BE2C (cell line): ENCODE measurements at regions not wholly inside any gene's neighbourhood (a gene's known extent, or its start where the extent isn't known, plus 50 kb on each side); places are given as distances from the start of the nearest gene placed in this dataset.

Experiments used
- DNase-seq: peaks from one replicate; pipeline ENCODE4 v3.0.0-alpha.2; 2020
- H3K27me3 ChIP-seq: fragments of 250-450 bp; sonication (Bioruptor Pico); 2 replicates; pipeline ENCODE4 v1.5.1; 2020; ENCODE audit warnings: mild to moderate bottlenecking
- H3K36me3 ChIP-seq: fragments of 250-450 bp; sonication (Bioruptor Pico); 2 replicates; pipeline ENCODE4 v1.5.1; 2020; ENCODE audit warnings: mild to moderate bottlenecking
- H3K4me1 ChIP-seq: fragments of 250-450 bp; sonication (Bioruptor Pico); 2 replicates; pipeline ENCODE4 v1.5.1; 2020
- H3K4me3 ChIP-seq: 2 replicates; pipeline ENCODE4 v1.5.1; 2011; ENCODE audit warnings: low read depth, low read length
- H3K9me3 ChIP-seq: fragments of 250-450 bp; sonication (Bioruptor Pico); 2 replicates; pipeline ENCODE4 v1.5.1; 2020
- CTCF ChIP-seq: IDR thresholded peaks from 2 replicates; pipeline ENCODE4 v1.5.1; 2012; ENCODE audit warnings: mild to moderate bottlenecking, low read depth, low read length

- Histone ChIP-seq H3K4me1 (no peaks in the 10 kb centered on the region), H3K4me3 (no peak overlapping the region), H3K36me3 (no peaks in the 10 kb centered on the region), H3K9me3 (no peaks in the 10 kb centered on the region), H3K27me3 (no peaks in the 10 kb centered on the region)
- no peak for TF ChIP-seq CTCF
- DNase-seq: no peak
Measured at GRCh38 chr2:6024229-6024628, 332.0 kb downstream of the SOX11 start.

GRCh38 chr2:6024784-6025183, 332.6 kb downstream of the SOX11 start:
- Histone ChIP-seq H3K4me1 (no peaks in the 10 kb centered on the region), H3K4me3 (no peak overlapping the region), H3K27me3 (no peaks in the 10 kb centered on the region), H3K36me3 (no peaks in the 10 kb centered on the region), H3K9me3 (no peaks in the 10 kb centered on the region)
- DNase-seq: no peak
- no peak for TF ChIP-seq CTCF

- Histone ChIP-seq H3K27me3 (no peaks in the 10 kb centered on the region), H3K4me3 (no peak overlapping the region), H3K36me3 (no peaks in the 10 kb centered on the region), H3K4me1 (no peaks in the 10 kb centered on the region), H3K9me3 (no peaks in the 10 kb centered on the region)
- DNase-seq: no peak
- no peak for TF ChIP-seq CTCF
Measured at GRCh38 chr2:6025391-6025790, 333.2 kb downstream of the SOX11 start.

- no peaks in the 10 kb centered on the region for H3K27me3 ChIP-seq
- no peak for TF ChIP-seq CTCF
- H3K9me3 ChIP-seq: no peaks in the 10 kb centered on the region
- H3K4me1 ChIP-seq: no peaks in the 10 kb centered on the region
- no peak for DNase-seq
- no peaks in the 10 kb centered on the region for H3K36me3 ChIP-seq
- H3K4me3 ChIP-seq: no peak overlapping the region
Measured at GRCh38 chr2:6027066-6027465, 334.9 kb downstream of the SOX11 start.

- no peaks in the 10 kb centered on the region for H3K4me1 ChIP-seq
- no peaks in the 10 kb centered on the region for H3K27me3 ChIP-seq
- H3K9me3 ChIP-seq: no peaks in the 10 kb centered on the region
- H3K4me3 ChIP-seq: no peak overlapping the region
- no peak for TF ChIP-seq CTCF
- DNase-seq: no peak
- H3K36me3 ChIP-seq: no peaks in the 10 kb centered on the region
Measured at GRCh38 chr2:6031200-6031867, 339.1 kb downstream of the SOX11 start.

- Histone ChIP-seq H3K9me3 (no peaks in the 10 kb centered on the region), H3K36me3 (no peaks in the 10 kb centered on the region), H3K4me3 (no peak overlapping the region), H3K27me3 (no peaks in the 10 kb centered on the region), H3K4me1 (no peaks in the 10 kb centered on the region)
- no peak for DNase-seq
- no peak for TF ChIP-seq CTCF
Measured at GRCh38 chr2:6036211-6036610, 344.0 kb downstream of the SOX11 start.
